HG02588 (cell line): ENCODE measurements at regions not wholly inside any gene's neighbourhood (a gene's known extent, or its start where the extent isn't known, plus 50 kb on each side); places are given as distances from the start of the nearest gene placed in this dataset.
"Not testable (repeated sequence)": the region's sequence is repeated elsewhere in the genome, so short reads cannot be mapped to it uniquely, and the experiment has no call there.

Experiments
- ATAC-seq: cut with Tn5 transposase; IDR thresholded peaks from one replicate; pipeline ENCODE4 v1.9.1; 2021; ENCODE audit warnings: mild to moderate bottlenecking, moderate library complexity; ENCODE audit not compliant: unreplicated experiment

DNA sequence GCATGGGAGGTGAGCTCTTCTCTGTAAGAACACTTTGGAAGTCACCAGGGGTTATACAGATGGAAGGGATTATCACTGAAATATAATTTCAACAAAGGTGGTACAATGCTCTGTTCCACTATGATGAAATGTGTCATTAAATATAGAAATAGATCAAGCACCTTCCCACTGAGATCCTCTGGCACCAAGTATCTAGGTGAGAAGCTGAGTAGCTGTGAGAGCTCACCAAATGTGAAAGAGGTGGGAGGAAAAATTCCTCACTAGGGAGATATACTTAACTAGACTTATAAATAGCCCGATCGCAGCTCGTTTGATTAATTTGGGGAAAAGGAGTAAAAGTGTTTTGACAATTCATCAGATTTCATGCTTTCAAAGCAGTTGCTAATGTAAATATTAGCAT, 247.6 kb downstream of the SMAD2 start:
- ATAC-seq: no peak

DNA sequence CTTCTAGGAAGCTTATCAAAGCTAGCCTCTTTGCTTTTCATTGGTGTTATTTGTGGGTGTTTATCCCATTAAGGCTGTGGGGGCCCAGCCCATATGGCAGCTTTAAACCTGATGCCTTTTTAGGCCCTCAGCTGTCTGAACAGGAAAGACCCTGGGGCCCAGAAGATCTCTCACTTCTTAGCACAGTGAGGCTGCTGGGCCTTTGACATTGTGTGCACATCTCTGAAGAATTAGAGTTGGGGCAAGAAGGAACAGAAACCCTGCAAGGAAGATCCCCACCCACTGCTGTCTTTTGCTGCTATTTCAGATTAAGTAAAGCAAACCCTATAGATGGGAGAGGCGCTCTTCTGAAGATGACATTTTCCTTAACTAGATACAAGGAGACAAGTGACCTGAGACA, 250.0 kb downstream of the SMAD2 start:
- peak; percentile 87 for ATAC-seq

GRCh38 chr18:47679864-47680263, 250.6 kb downstream of the SMAD2 start:
- no peak for ATAC-seq

DNA sequence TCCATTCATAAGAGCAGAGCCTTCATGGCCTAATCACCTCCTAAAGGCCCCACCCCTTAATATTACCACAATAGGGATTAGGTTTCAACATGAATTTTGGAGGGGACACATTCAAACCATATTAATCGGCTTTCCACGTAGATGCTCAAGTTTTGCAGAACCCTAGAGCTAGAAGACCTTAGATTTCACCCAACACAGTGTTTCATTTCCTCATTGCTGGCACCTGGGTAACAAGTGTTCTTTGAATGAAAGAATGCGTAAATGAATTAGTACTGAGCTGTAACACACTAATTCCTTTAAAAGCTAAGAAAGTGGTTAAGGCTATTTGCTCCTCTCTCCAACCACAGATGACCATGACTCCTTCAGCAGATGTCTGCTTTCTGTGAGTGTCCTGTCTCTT, 252.5 kb downstream of the SMAD2 start:
- no peak for ATAC-seq

DNA sequence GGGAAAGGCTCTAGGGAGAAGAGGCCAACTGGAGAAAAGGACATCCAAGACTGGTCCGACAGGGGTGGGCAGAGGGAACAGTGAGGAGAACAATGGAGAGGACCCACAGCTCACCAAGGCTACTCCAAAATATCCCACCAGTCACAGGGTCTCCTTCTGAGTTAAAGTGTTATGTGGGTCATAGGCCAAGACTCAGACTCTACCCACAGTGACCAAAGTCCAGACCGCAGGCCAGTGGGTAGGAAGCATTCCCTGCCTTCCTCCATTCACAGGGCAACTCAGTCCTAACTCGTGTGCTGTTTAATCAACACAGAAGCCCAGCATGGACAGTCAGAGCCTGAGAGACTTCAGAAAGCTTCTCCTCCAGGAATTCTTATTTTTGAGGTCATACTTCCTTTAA, 260.6 kb downstream of the SMAD2 start:
- ATAC-seq: no peak

DNA sequence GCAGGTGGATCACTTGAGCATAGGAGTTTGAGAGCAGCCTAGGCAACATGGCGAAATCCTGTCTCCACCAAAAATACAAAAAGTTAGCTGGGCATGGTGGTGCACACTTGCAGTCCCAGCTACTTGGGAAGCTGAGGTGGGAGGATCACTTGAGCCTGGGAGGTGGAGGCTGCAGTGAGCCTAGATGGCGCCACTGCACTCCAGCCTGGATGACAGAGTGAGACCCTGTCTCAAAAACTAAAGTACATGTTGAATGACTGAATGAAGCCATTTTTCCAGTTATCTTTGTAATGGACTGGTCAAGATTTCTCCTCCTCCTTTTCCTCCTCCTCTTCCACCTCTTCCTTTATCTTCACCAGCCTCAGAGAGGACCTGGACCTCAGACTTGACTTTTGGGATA, 272.0 kb downstream of the SMAD2 start:
- no peak for ATAC-seq

GRCh38 chr18:47654988-47655387, 275.5 kb downstream of the SMAD2 start:
- ATAC-seq: no peak

GRCh38 chr18:47644896-47645295, 285.6 kb downstream of the SMAD2 start:
- ATAC-seq: no peak

DNA sequence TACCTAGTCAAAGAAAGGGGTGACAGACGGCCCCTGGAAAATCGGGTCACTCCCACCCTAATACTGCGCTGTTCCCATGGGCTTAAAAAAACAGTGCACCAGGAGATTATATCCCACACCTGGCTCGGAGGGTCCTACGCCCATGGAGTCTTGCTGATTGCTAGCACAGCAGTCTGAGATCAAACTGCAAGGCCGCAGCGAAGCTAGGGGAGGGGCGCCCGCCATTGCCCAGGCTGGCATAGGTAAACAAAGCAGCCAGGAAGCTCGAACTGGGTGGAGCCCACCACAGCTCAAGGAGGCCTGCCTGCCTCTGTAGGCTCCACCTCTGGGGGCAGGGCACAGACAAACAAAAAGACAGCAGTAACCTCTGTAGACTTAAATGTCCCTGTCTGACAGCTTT, 292.9 kb downstream of the SMAD2 start:
- ATAC-seq: not testable (repeated sequence)

DNA sequence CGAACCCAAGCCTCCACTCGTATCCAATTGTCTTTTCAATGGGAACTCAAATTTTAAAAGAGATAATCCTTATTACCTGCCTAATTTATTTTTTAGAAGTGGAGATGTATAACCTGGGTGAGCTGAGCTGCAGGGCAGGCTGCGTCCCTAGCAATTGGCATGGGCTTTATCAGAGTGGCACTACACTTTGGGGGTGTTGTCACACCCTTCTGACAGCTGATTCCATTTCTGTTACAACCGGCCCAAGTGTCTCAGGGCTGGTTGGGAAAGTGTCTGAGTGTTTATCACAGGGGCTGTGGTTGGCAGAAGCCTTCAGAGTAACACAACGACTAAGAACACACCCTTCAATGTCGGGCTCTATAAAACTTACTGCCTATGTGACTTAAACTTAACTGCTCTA, 295.0 kb downstream of the SMAD2 start:
- no peak for ATAC-seq

DNA sequence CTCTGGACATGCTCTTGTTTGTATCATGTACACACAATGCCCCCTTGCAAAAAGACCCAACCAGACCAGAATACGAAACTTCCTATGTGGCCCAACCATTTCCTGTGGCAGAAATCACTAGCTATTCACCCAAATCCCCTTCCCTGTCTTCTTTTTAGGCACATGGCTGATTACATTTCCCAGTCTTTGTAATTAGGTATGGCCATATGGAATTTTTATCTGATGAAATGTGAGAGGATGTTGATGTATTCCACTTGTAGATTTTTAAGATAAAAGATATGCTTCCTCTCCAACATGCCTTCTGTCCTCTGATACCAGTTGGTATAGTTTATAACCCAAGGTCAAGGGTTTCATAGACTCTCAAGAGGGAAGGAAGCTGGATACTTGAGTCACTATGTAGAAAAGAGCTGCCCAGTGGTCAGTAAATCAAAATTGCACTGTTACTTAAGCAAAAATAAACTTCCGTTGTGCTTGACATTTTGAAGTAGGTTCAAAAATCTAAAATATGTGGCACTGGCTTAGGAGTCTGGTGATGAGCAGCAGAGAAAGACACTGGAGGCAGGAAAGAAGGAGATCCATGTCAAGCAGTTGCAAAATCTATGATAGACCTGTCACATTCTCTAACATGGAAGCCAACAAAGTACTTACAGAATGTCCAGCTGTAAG, 297.4 kb downstream of the SMAD2 start:
- ATAC-seq: no peak

- ATAC-seq: no peak
Measured at GRCh38 chr18:47628893-47629292, 301.6 kb downstream of the SMAD2 start.

DNA sequence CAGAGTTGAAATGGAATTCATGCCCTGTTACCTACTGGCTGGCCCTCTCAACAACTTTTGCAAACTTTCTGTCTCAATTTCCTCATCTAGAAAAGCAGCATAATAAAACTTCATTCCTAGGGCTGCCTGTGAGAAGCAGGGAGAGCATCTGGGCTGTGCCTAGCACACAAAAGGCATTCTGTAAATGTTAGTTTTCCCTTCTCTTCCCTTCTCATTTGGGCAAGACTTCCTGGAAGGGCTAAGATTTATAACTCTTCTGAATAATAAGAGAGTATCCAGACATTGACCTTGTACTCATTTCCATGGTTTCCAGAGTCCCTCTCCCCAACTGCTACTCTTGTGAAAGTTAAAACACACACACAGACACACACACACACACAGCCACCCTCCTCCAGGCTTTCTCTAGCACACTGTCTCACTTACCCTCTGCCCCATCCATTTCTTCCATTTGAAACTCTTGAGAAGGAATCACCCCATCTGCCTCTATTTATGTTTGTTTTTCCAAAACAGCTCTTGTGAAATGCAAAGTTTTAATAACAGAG, 302.1 kb downstream of the SMAD2 start:
- ATAC-seq: no peak

DNA sequence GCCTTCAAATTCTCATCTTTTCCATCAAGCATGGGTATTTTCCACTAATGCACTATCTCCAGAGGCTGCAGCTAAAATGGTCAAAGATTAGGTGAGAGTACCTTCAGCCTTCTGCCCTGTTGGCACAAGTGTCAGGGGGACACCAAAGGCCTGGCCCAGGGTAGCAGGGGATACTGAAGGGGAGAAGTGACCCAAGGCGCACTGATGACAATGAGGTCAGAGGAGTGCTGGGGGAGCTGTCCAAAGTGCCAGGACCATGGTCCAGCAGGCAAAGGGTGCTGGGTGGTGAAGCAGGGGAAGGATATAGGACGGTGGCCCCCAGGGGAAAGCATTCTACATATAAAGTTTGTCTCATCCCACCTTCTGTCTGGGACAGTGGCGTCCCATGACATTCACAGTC, 303.4 kb downstream of the SMAD2 start:
- ATAC-seq: no peak

DNA sequence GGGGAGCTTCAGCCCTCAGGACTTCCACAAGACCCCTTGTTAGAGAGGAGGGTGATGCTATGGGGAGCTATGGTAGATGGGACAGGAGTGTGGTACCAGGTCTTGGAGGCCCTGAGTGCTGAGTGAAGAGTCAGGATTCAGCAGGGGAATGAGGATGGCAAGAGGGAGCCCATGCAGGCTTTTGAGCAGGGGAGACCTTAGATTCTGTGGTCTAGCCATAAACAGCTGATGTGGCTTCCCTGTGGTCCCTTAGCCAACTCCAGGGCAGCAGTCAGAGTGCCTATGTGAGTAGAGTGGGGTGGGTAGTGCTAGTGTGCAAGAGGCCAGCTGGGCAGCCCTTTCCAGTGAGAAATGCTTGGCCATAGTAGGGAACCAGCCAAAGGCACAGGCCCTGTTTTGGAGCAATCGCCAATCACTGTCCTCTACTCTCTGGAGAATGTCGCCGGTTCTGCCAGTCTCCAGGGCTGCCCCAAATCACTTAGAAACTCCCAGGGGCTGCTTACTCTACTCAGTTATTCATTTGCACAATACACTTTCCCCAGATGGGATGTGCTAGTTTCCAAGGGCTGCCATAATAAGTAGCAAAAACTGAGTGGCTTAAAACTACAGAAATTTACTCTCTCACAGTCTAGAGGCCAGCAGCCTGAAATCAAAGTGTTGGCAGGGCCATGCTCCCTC, 310.5 kb downstream of the SMAD2 start:
- ATAC-seq: no peak

DNA sequence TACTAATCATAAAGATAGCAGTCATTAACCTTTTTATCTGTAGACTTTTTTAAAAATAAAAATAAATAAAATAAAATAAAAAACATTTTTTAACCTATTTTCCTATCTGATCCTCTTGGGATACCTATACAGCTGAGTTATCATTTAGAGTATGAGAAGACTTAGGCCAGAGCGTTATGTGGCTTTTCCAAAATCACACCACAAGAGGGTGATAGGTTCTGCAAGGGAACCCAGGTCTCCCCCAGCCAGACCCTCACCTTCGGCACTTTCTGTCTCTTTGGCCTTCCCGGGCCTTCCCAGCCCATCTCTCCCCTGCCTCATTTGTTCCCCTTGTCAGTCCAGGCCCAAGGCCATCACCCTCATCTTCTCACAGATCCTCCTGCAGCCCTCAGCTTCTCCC, 311.7 kb downstream of the SMAD2 start:
- no peak for ATAC-seq

GRCh38 chr18:47615043-47615442, 315.4 kb downstream of the SMAD2 start:
- ATAC-seq: no peak

DNA sequence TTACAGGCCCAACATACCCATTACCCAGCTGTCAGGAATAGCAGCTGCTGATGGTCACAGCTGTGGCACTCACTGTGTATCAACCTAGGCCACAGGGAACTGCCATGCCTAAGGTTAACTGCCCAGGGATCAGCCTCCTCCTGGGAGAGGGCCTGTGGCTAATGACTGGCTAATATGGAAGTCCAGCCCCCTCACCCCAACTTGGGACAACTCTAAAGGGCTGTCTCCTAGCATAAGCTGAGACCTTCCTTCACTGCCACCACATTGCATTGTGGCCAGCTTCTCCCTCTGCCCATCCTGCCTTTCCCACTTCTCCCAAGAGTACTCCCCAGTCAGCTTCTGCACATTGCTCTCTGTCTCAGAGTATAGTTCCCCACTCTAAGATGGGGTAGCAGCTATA, 316.5 kb downstream of the SMAD2 start:
- no peak for ATAC-seq

GRCh38 chr18:47611649-47612048, 318.8 kb downstream of the SMAD2 start:
- no peak for ATAC-seq

DNA sequence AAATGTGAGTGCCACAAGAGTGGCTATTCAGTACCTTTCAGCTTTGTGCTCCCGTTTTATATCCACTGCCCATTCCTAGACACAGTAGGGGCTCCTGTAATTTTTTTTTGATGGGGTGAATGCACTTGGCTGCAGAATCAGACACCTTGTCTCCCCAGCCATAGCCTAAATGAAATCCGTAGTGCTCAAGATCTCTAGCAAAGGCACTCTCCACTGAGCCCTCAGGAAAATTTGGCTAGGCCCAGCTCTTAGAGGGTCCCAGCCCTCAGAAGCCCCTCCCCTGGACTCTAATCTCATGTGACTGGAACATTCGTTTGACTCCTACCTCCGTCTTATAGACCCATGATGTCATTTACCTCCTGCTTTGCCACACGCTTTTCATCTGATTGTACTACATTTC, 323.9 kb downstream of the SMAD2 start:
- ATAC-seq: no peak

DNA sequence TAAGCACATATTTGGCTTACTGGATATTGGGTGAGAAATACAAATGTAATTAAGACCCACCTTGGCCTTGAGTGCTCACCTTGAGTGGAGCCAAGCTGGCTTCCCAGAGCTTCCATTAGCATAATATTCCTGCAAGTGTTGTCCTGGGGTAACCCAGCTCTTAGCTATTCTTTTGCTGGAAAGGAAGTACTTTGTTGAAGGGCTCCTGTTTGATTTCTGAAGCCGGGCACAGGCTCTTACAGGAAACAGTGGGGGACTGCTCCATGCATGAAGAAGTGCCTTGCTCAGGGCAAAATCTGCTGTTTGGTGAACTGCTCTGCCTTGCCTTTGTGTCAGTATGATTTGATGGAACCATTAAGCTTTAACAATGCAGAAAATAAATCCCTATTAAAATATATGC, 325.4 kb downstream of the SMAD2 start:
- ATAC-seq: no peak

DNA sequence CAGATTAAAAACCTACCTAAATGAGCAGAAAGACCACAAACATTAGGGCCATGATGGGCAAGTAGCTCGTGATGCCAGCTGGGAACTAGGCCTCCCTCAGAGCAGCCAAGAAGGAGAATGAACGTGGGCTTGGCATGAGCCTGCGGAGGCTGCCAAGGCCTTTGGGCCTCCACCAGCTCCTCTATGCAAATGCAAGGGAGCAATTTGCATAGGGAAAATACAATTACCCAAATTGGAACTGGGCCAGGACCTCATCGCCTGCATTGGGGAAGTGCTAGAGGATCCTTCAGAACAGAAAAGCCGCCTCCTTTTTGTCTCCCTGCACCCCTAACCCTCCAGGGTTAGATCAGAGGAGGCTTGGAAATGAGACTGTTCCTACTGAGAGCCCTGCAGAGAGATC, 326.4 kb downstream of the SMAD2 start:
- no peak for ATAC-seq

- no peak for ATAC-seq
Measured at GRCh38 chr18:47603158-47603557, 327.3 kb downstream of the SMAD2 start.
